B cell (primary cell): ENCODE measurements at regions not wholly inside any gene's neighbourhood (a gene's known extent, or its start where the extent isn't known, plus 50 kb on each side); places are given as distances from the start of the nearest gene placed in this dataset.

Experiments used
- EZH2 ChIP-seq: IDR thresholded peaks from 2 replicates; pipeline ENCODE4 v1.6.1; 2012; ENCODE audit warnings: borderline replicate concordance, low read depth, mild to moderate bottlenecking, moderate library complexity, low read length; ENCODE audit not compliant: insufficient read depth, poor library complexity, severe bottlenecking
- TF ChIP-seq, protein P1 (sequence below): fragments of 200-600 bp; IDR thresholded peaks from one replicate; pipeline ENCODE4 v1.8.0; 2022; ENCODE audit warnings: antibody characterized with exemption, mild to moderate bottlenecking

DNA sequence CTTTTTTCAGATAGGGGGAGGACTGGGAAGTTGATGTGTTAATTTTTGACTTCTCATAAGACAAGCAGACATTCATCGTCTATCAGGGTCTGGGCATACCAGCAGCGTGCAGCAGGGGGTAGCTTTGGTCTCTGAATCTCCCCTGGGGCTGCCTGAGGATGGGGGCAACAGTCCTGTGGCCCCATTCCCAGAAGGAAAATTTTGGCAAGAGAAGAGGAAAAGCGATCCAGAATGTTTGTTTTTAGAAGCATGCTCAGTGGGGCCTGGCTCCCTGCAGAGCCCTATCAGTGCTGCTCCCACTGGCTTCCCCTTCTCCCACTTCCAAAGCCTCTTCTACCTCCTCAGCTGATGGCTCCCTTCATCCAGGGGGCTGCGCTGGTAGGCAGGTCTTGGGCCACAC, 194.8 kb upstream of the IL12B start:
- TF ChIP-seq EZH2: no peak
- TF ChIP-seq, protein P1, sequence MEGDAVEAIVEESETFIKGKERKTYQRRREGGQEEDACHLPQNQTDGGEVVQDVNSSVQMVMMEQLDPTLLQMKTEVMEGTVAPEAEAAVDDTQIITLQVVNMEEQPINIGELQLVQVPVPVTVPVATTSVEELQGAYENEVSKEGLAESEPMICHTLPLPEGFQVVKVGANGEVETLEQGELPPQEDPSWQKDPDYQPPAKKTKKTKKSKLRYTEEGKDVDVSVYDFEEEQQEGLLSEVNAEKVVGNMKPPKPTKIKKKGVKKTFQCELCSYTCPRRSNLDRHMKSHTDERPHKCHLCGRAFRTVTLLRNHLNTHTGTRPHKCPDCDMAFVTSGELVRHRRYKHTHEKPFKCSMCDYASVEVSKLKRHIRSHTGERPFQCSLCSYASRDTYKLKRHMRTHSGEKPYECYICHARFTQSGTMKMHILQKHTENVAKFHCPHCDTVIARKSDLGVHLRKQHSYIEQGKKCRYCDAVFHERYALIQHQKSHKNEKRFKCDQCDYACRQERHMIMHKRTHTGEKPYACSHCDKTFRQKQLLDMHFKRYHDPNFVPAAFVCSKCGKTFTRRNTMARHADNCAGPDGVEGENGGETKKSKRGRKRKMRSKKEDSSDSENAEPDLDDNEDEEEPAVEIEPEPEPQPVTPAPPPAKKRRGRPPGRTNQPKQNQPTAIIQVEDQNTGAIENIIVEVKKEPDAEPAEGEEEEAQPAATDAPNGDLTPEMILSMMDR: no peak
